ENCODE measurements at regions not wholly inside any gene's neighbourhood (a gene's known extent, or its start where the extent isn't known, plus 50 kb on each side); places are given as distances from the start of the nearest gene placed in this dataset.

GRCh38 chr18:47412924-47413323, 161.5 kb upstream of the SKOR2 start:
- H4K20me1 ChIP-seq (ENCODE audit: insufficient read depth, low read length) = no peaks in the 10 kb centered on the region
- H3K4me2 ChIP-seq (replicated peaks; ENCODE audit: extremely low read depth, low read length, poor library complexity, severe bottlenecking) = no peak overlapping the region
- Mint-ChIP-seq H3K9me3 (peaks cover 0 to 2% (median 0%) of the 10 kb centered on the region in 7 donors), H3K27me3 (ENCODE audit: low read depth in 3 of 3) (peaks cover 0 to 3% (median 2%) of the 10 kb centered on the region in 3 donors), H3K36me3 (no peaks in the 10 kb centered on the region), H3K4me3 (no peak overlapping the region), H3K4me1 (no peaks in the 10 kb centered on the region), H3K27ac (no peak overlapping the region)
- TF ChIP-seq, protein P1, sequence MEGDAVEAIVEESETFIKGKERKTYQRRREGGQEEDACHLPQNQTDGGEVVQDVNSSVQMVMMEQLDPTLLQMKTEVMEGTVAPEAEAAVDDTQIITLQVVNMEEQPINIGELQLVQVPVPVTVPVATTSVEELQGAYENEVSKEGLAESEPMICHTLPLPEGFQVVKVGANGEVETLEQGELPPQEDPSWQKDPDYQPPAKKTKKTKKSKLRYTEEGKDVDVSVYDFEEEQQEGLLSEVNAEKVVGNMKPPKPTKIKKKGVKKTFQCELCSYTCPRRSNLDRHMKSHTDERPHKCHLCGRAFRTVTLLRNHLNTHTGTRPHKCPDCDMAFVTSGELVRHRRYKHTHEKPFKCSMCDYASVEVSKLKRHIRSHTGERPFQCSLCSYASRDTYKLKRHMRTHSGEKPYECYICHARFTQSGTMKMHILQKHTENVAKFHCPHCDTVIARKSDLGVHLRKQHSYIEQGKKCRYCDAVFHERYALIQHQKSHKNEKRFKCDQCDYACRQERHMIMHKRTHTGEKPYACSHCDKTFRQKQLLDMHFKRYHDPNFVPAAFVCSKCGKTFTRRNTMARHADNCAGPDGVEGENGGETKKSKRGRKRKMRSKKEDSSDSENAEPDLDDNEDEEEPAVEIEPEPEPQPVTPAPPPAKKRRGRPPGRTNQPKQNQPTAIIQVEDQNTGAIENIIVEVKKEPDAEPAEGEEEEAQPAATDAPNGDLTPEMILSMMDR (IDR thresholded peaks at IDR 0.05) = no peak
- H3K4me1 ChIP-seq (ENCODE audit: control insufficient read depth in 1 of 2, insufficient read depth in 2 of 2, low read length in 2 of 2) = no peaks in the 10 kb centered on the region
- no peak overlapping the region for H3K27ac ChIP-seq (ENCODE audit: low read depth in 1 of 2, low read length in 2 of 2)
- no peak overlapping the region for H3K4me3 ChIP-seq (replicated peaks in 1 of 3; ENCODE audit: low read depth in 2 of 3, low read length in 3 of 3)
- no peaks in the 10 kb centered on the region for H3K36me3 ChIP-seq (replicated peaks in 1 of 2; ENCODE audit: control insufficient read depth in 1 of 2, insufficient read depth in 2 of 2, low read length in 2 of 2)
- no peak overlapping the region for H3K9ac ChIP-seq (ENCODE audit: insufficient read depth, low read length, poor library complexity, severe bottlenecking)
- WGBS (ENCODE audit: insufficient coverage) = no CpG with 5 or more reads among the region's 1 CpG
- H3K79me2 ChIP-seq (ENCODE audit: insufficient read depth, low read length) = no peaks in the 10 kb centered on the region
- H3K9me3 ChIP-seq (replicated peaks in 1 of 2; ENCODE audit: control insufficient read depth in 1 of 2, insufficient read depth in 1 of 2, low read length in 2 of 2) = no peaks in the 10 kb centered on the region
- no peaks in the 10 kb centered on the region for H3K27me3 ChIP-seq (ENCODE audit: control insufficient read depth in 2 of 2, insufficient read depth in 2 of 2, low read length in 2 of 2)
- intact Hi-C loops (cut with micrococcal nuclease) = no loop called here
- no peak for DNase-seq
- H2AFZ ChIP-seq (ENCODE audit: insufficient read depth, low read depth, low read length, poor library complexity, severe bottlenecking) = no peak overlapping the region

GRCh38 chr18:47411159-47411558, 159.7 kb upstream of the SKOR2 start:
- Mint-ChIP-seq H3K9me3 (peaks cover 0 to 3% (median 0%) of the 10 kb centered on the region in 7 donors), H3K4me3 (no peak overlapping the region), H3K27me3 (ENCODE audit: low read depth in 3 of 3) (peaks cover 0 to 4% (median 2%) of the 10 kb centered on the region in 3 donors), H3K36me3 (no peaks in the 10 kb centered on the region), H3K4me1 (no peaks in the 10 kb centered on the region), H3K27ac (no peak overlapping the region)
- H3K27ac ChIP-seq (ENCODE audit: low read depth in 1 of 2, low read length in 2 of 2) = no peak overlapping the region
- no peak overlapping the region for H3K4me2 ChIP-seq (replicated peaks; ENCODE audit: extremely low read depth, low read length, poor library complexity, severe bottlenecking)
- no peaks in the 10 kb centered on the region for H3K79me2 ChIP-seq (ENCODE audit: insufficient read depth, low read length)
- no peak overlapping the region for H2AFZ ChIP-seq (ENCODE audit: insufficient read depth, low read depth, low read length, poor library complexity, severe bottlenecking)
- H4K20me1 ChIP-seq (ENCODE audit: insufficient read depth, low read length) = no peaks in the 10 kb centered on the region
- no peaks in the 10 kb centered on the region for H3K27me3 ChIP-seq (ENCODE audit: control insufficient read depth in 2 of 2, insufficient read depth in 2 of 2, low read length in 2 of 2)
- no peaks in the 10 kb centered on the region for H3K4me1 ChIP-seq (ENCODE audit: control insufficient read depth in 1 of 2, insufficient read depth in 2 of 2, low read length in 2 of 2)
- intact Hi-C loops (cut with micrococcal nuclease) = no loop called here
- no peaks in the 10 kb centered on the region for H3K9me3 ChIP-seq (replicated peaks in 1 of 2; ENCODE audit: control insufficient read depth in 1 of 2, insufficient read depth in 1 of 2, low read length in 2 of 2)
- H3K36me3 ChIP-seq (replicated peaks in 1 of 2; ENCODE audit: control insufficient read depth in 1 of 2, insufficient read depth in 2 of 2, low read length in 2 of 2) = no peaks in the 10 kb centered on the region
- no CpG with 5 or more reads among the region's 1 CpG for WGBS (ENCODE audit: insufficient coverage)
- no peak for DNase-seq
- no peak overlapping the region for H3K9ac ChIP-seq (ENCODE audit: insufficient read depth, low read length, poor library complexity, severe bottlenecking)
- no peak overlapping the region for H3K4me3 ChIP-seq (replicated peaks in 1 of 3; ENCODE audit: low read depth in 2 of 3, low read length in 3 of 3)
- TF ChIP-seq, protein P1 (IDR thresholded peaks at IDR 0.05) = no peak
